SK-N-SH treated with all-trans-retinoic acid at 6 μM for 48 hours (cell line): ENCODE measurements at regions not wholly inside any gene's neighbourhood (a gene's known extent, or its start where the extent isn't known, plus 50 kb on each side); places are given as distances from the start of the nearest gene placed in this dataset.

ENCODE experiments used
- ARNTL ChIP-seq: fragments of 450-650 bp; formaldehyde crosslinking; IDR thresholded peaks from 2 replicates; pipeline ENCODE4 v1.5.0; 2020; ENCODE audit warnings: low read depth, mild to moderate bottlenecking, moderate library complexity, borderline replicate concordance
- BACH2 ChIP-seq: fragments of 250-450 bp; sonication (Bioruptor Pico); IDR thresholded peaks from 2 replicates; pipeline ENCODE4 v1.9.0; 2021; ENCODE audit warnings: mild to moderate bottlenecking, borderline replicate concordance
- CSDC2 ChIP-seq: fragments of 250-450 bp; sonication (Bioruptor Pico); IDR thresholded peaks from 2 replicates; pipeline ENCODE4 v1.5.0; 2020; ENCODE audit warnings: mild to moderate bottlenecking, moderate library complexity
- ESRRG ChIP-seq: fragments of 250-450 bp; sonication (Bioruptor Pico); IDR thresholded peaks from 2 replicates; pipeline ENCODE4 v1.6.1; 2021; ENCODE audit warnings: mild to moderate bottlenecking
- GLIS3 ChIP-seq: fragments of 250-450 bp; sonication (Bioruptor Pico); IDR thresholded peaks from 2 replicates; pipeline ENCODE4 v1.5.0; 2020; ENCODE audit warnings: mild to moderate bottlenecking, moderate library complexity
- OSR1 ChIP-seq: fragments of 250-450 bp; sonication (Bioruptor Pico); IDR thresholded peaks from 2 replicates; pipeline ENCODE4 v1.8.0; 2022; ENCODE audit warnings: moderate library complexity, mild to moderate bottlenecking, inconsistent platforms
- RARB ChIP-seq: fragments of 250-450 bp; sonication (Bioruptor Pico); IDR thresholded peaks from 2 replicates; pipeline ENCODE4 v1.8.0; 2021; ENCODE audit warnings: mild to moderate bottlenecking, moderate library complexity
- SNAI2 ChIP-seq: fragments of 250-450 bp; sonication (Bioruptor Pico); IDR thresholded peaks from 2 replicates; pipeline ENCODE4 v1.5.0; 2020; ENCODE audit warnings: mild to moderate bottlenecking, moderate library complexity
- ZC3H10 ChIP-seq: fragments of 250-450 bp; sonication (Bioruptor Pico); IDR thresholded peaks from 2 replicates; pipeline ENCODE4 v1.5.1; 2021; ENCODE audit warnings: mild to moderate bottlenecking, moderate library complexity
- ZFP3 ChIP-seq: fragments of 250-450 bp; sonication (Bioruptor Pico); IDR thresholded peaks from 2 replicates; pipeline ENCODE4 v1.5.0; 2020; ENCODE audit warnings: mild to moderate bottlenecking, moderate library complexity
- TF ChIP-seq, protein P1 (sequence below): fragments of 250-450 bp; sonication (Bioruptor Pico); IDR thresholded peaks from 2 replicates; pipeline ENCODE4 v1.5.1; 2020; ENCODE audit warnings: low read depth, mild to moderate bottlenecking, moderate library complexity
- TF ChIP-seq, protein P2 (sequence below): fragments of 250-450 bp; sonication (Bioruptor Pico); IDR thresholded peaks from 2 replicates; pipeline ENCODE4 v1.8.0; 2020; ENCODE audit warnings: mild to moderate bottlenecking, moderate library complexity, borderline replicate concordance
- TF ChIP-seq, protein P3 (sequence below): fragments of 250-450 bp; sonication (Bioruptor Pico); IDR thresholded peaks from 2 replicates; pipeline ENCODE4 v1.5.0; 2020; ENCODE audit warnings: mild to moderate bottlenecking, moderate library complexity

DNA sequence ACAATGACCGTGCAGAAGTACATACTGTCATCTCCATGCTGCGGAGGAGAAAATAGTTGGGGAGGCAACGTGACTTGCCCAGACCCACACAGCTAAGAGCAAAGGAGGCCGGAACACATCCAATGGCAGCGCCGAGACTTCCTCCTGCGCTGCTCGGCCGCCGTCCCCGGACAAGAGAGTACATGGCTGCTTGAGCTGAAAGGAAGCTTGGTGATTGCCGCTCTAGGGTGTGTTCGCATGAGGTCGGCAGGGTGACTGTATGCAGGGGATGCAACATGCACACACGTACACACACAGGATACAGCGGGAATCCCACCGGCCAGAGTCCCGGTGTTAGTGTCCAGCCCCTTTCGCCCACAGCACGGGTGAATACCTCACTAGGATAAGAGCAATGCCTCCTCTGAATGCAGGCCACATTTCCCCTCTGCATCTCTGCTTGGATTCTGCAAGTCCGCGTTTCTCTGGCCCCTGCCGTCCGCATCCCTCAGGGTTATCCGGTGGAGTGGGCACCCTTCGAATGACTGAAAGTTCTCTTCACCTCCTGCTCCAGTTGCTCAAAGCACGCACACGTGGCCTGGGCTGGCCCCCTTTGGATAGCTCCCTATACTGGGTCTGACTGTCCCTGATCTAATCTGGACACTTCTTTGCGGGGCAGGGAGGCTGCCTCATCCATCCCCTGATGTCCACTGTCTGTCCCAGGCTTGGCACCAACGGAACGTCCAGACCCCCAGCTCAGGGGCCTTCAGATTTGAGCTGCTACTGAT lies 78.8 kb downstream of the GSC start:
- no peak for TF ChIP-seq BACH2 (CRISPR knock-in tag)
- TF ChIP-seq, protein P1, sequence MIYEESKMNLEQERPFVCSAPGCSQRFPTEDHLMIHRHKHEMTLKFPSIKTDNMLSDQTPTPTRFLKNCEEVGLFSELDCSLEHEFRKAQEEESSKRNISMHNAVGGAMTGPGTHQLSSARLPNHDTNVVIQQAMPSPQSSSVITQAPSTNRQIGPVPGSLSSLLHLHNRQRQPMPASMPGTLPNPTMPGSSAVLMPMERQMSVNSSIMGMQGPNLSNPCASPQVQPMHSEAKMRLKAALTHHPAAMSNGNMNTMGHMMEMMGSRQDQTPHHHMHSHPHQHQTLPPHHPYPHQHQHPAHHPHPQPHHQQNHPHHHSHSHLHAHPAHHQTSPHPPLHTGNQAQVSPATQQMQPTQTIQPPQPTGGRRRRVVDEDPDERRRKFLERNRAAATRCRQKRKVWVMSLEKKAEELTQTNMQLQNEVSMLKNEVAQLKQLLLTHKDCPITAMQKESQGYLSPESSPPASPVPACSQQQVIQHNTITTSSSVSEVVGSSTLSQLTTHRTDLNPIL (CRISPR knock-in tag): no peak
- TF ChIP-seq, protein P2, sequence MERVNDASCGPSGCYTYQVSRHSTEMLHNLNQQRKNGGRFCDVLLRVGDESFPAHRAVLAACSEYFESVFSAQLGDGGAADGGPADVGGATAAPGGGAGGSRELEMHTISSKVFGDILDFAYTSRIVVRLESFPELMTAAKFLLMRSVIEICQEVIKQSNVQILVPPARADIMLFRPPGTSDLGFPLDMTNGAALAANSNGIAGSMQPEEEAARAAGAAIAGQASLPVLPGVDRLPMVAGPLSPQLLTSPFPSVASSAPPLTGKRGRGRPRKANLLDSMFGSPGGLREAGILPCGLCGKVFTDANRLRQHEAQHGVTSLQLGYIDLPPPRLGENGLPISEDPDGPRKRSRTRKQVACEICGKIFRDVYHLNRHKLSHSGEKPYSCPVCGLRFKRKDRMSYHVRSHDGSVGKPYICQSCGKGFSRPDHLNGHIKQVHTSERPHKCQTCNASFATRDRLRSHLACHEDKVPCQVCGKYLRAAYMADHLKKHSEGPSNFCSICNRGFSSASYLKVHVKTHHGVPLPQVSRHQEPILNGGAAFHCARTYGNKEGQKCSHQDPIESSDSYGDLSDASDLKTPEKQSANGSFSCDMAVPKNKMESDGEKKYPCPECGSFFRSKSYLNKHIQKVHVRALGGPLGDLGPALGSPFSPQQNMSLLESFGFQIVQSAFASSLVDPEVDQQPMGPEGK (CRISPR knock-in tag): no peak
- no peak for TF ChIP-seq OSR1
- no peak for TF ChIP-seq RARB
- no peak for TF ChIP-seq CSDC2 (CRISPR knock-in tag)
- no peak for TF ChIP-seq ZFP3 (CRISPR knock-in tag)
- TF ChIP-seq ZC3H10: no peak
- TF ChIP-seq ESRRG (CRISPR knock-in tag): no peak
- TF ChIP-seq ARNTL (CRISPR knock-in tag): no peak
- no peak for TF ChIP-seq SNAI2 (CRISPR knock-in tag)
- TF ChIP-seq GLIS3 (CRISPR knock-in tag): no peak
- TF ChIP-seq, protein P3, sequence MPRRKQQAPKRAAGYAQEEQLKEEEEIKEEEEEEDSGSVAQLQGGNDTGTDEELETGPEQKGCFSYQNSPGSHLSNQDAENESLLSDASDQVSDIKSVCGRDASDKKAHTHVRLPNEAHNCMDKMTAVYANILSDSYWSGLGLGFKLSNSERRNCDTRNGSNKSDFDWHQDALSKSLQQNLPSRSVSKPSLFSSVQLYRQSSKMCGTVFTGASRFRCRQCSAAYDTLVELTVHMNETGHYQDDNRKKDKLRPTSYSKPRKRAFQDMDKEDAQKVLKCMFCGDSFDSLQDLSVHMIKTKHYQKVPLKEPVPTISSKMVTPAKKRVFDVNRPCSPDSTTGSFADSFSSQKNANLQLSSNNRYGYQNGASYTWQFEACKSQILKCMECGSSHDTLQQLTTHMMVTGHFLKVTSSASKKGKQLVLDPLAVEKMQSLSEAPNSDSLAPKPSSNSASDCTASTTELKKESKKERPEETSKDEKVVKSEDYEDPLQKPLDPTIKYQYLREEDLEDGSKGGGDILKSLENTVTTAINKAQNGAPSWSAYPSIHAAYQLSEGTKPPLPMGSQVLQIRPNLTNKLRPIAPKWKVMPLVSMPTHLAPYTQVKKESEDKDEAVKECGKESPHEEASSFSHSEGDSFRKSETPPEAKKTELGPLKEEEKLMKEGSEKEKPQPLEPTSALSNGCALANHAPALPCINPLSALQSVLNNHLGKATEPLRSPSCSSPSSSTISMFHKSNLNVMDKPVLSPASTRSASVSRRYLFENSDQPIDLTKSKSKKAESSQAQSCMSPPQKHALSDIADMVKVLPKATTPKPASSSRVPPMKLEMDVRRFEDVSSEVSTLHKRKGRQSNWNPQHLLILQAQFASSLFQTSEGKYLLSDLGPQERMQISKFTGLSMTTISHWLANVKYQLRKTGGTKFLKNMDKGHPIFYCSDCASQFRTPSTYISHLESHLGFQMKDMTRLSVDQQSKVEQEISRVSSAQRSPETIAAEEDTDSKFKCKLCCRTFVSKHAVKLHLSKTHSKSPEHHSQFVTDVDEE (CRISPR knock-in tag): no peak
